ENCODE measurements at regions not wholly inside any gene's neighbourhood (a gene's known extent, or its start where the extent isn't known, plus 50 kb on each side); places are given as distances from the start of the nearest gene placed in this dataset.

GRCh38 chr2:23169896-23170295 lies 215.1 kb upstream of the KLHL29 start:
- no peak for DNase-seq (ENCODE audit: low read depth in 2 of 2)

- no peak for DNase-seq (ENCODE audit: low read depth in 2 of 2)
Measured at GRCh38 chr2:23171108-23171507, 213.9 kb upstream of the KLHL29 start.

- no peak for DNase-seq (ENCODE audit: low read depth in 2 of 2)
Measured at GRCh38 chr2:23178396-23178795, 206.6 kb upstream of the KLHL29 start.

- no peak for DNase-seq (ENCODE audit: low read depth in 2 of 2)
Measured at GRCh38 chr2:23183733-23184132, 201.2 kb upstream of the KLHL29 start.

GRCh38 chr2:23198316-23199114 lies 186.5 kb upstream of the KLHL29 start:
- DNase-seq (ENCODE audit: low read depth in 2 of 2), result no peak

- DNase-seq (ENCODE audit: low read depth in 2 of 2), result no peak
Measured at GRCh38 chr2:23199115-23199918, 185.7 kb upstream of the KLHL29 start.

- DNase-seq (ENCODE audit: low read depth in 2 of 2), result no peak
Measured at GRCh38 chr2:23200068-23200786, 184.8 kb upstream of the KLHL29 start.

GRCh38 chr2:23200787-23201114 lies 184.2 kb upstream of the KLHL29 start:
- no peak for DNase-seq (ENCODE audit: low read depth in 2 of 2)

- no peak for DNase-seq (ENCODE audit: low read depth in 2 of 2)
Measured at GRCh38 chr2:23203383-23203782, 181.6 kb upstream of the KLHL29 start.

- no peak for DNase-seq (ENCODE audit: low read depth in 2 of 2)
Measured at GRCh38 chr2:23204685-23205242, 180.2 kb upstream of the KLHL29 start.

- DNase-seq (ENCODE audit: low read depth in 2 of 2), result no peak
Measured at GRCh38 chr2:23206650-23207049, 178.3 kb upstream of the KLHL29 start.

GRCh38 chr2:23207871-23208270 lies 177.1 kb upstream of the KLHL29 start:
- DNase-seq (ENCODE audit: low read depth in 2 of 2), result no peak

- no peak for DNase-seq (ENCODE audit: low read depth in 2 of 2)
Measured at GRCh38 chr2:23208339-23208738, 176.6 kb upstream of the KLHL29 start.

GRCh38 chr2:23209059-23209458 lies 175.9 kb upstream of the KLHL29 start:
- no peak for DNase-seq (ENCODE audit: low read depth in 2 of 2)

GRCh38 chr2:23211987-23212583 lies 172.9 kb upstream of the KLHL29 start:
- DNase-seq (ENCODE audit: low read depth in 2 of 2), result no peak

- no peak for DNase-seq (ENCODE audit: low read depth in 2 of 2)
Measured at GRCh38 chr2:23213196-23213595, 171.8 kb upstream of the KLHL29 start.

GRCh38 chr2:23215016-23215415 lies 170.0 kb upstream of the KLHL29 start:
- no peak for DNase-seq (ENCODE audit: low read depth in 2 of 2)

- DNase-seq (ENCODE audit: low read depth in 2 of 2), result no peak
Measured at GRCh38 chr2:23219666-23220065, 165.3 kb upstream of the KLHL29 start.

- DNase-seq (ENCODE audit: low read depth in 2 of 2), result no peak
Measured at GRCh38 chr2:23220513-23221094, 164.4 kb upstream of the KLHL29 start.

- no peak for DNase-seq (ENCODE audit: low read depth in 2 of 2)
Measured at GRCh38 chr2:23221236-23221635, 163.7 kb upstream of the KLHL29 start.

GRCh38 chr2:23221901-23222300 lies 163.1 kb upstream of the KLHL29 start:
- no peak for DNase-seq (ENCODE audit: low read depth in 2 of 2)
